Stomach (tissue), 4 donors: ENCODE measurements at regions not wholly inside any gene's neighbourhood (a gene's known extent, or its start where the extent isn't known, plus 50 kb on each side); places are given as distances from the start of the nearest gene placed in this dataset.

Source experiments
- EP300 ChIP-seq: sonication (generic); formaldehyde crosslinking; IDR thresholded peaks from one replicate; pipeline ENCODE4 v1.6.1; 2017; ENCODE audit warnings: antibody characterized with exemption
- POLR2A ChIP-seq, 4 donors: fragments of 450-650 bp; IDR thresholded peaks; one replicate each; pipeline ENCODE4 v1.6.1; 2016; ENCODE audit warnings: antibody characterized with exemption in 4 of 4, control low read depth in 2 of 4, mild to moderate bottlenecking in 1 of 4, moderate library complexity in 1 of 4
- POLR2AphosphoS5 ChIP-seq, 3 donors: sonication (generic); formaldehyde crosslinking; IDR thresholded peaks; one replicate each; pipeline ENCODE4 v1.6.1; 2016; ENCODE audit warnings: antibody characterized with exemption in 3 of 3
- TF ChIP-seq, protein P1 (sequence below), 7 experiments: fragments of 450-650 bp in 4 of 7; fragments of 200-600 bp in 3 of 7; sonication (generic) in 3 of 7; IDR thresholded peaks; one replicate each; pipeline ENCODE4 v1.5.1; 2016 to 2019; ENCODE audit warnings: antibody characterized with exemption in 7 of 7, control low read depth in 2 of 7, mild to moderate bottlenecking in 1 of 7

- TF ChIP-seq, protein P1, sequence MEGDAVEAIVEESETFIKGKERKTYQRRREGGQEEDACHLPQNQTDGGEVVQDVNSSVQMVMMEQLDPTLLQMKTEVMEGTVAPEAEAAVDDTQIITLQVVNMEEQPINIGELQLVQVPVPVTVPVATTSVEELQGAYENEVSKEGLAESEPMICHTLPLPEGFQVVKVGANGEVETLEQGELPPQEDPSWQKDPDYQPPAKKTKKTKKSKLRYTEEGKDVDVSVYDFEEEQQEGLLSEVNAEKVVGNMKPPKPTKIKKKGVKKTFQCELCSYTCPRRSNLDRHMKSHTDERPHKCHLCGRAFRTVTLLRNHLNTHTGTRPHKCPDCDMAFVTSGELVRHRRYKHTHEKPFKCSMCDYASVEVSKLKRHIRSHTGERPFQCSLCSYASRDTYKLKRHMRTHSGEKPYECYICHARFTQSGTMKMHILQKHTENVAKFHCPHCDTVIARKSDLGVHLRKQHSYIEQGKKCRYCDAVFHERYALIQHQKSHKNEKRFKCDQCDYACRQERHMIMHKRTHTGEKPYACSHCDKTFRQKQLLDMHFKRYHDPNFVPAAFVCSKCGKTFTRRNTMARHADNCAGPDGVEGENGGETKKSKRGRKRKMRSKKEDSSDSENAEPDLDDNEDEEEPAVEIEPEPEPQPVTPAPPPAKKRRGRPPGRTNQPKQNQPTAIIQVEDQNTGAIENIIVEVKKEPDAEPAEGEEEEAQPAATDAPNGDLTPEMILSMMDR (IDR thresholded peaks at IDR 0.05), result no peak
- TF ChIP-seq POLR2A (IDR thresholded peaks at IDR 0.05) (no peak), POLR2AphosphoS5 (IDR thresholded peaks at IDR 0.05) (no peak), EP300 (no peak)
These were observed 134.1 kb downstream of the ZC3H11B start for GRCh38 chr1:219478811-219479210.
